Osteoblast (primary cell): ENCODE measurements at regions not wholly inside any gene's neighbourhood (a gene's known extent, or its start where the extent isn't known, plus 50 kb on each side); places are given as distances from the start of the nearest gene placed in this dataset.
A peak's percentile ranks its signal among the peaks of the same experiment; 100 is the strongest.

ENCODE experiments used
- DNase-seq: peaks from one replicate; pipeline ENCODE4 v3.0.0; 2011; ENCODE audit warnings: low spot score, mixed read lengths; ENCODE audit not compliant: insufficient read length; ENCODE audit errors: missing footprints
- H2AFZ ChIP-seq: 2 replicates; pipeline ENCODE4 v1.6.0; 2011; ENCODE audit warnings: mild to moderate bottlenecking, low read length
- H3K27ac ChIP-seq: 2 replicates; pipeline ENCODE4 v1.5.1; 2011; ENCODE audit warnings: mild to moderate bottlenecking, low read depth, low read length, moderate library complexity
- H3K27me3 ChIP-seq: 2 replicates; pipeline ENCODE4 v1.6.0; 2012; ENCODE audit warnings: mild to moderate bottlenecking, control low read depth, inconsistent platforms, low read length, moderate library complexity; ENCODE audit not compliant: insufficient read depth
- H3K36me3 ChIP-seq: 2 replicates; pipeline ENCODE4 v1.5.1; 2011; ENCODE audit warnings: mild to moderate bottlenecking, low read length, control low read depth, moderate library complexity; ENCODE audit not compliant: insufficient read depth
- H3K4me1 ChIP-seq: 2 replicates; pipeline ENCODE4 v1.5.1; 2011; ENCODE audit warnings: mild to moderate bottlenecking, low read length, control low read depth, moderate library complexity; ENCODE audit not compliant: insufficient read depth
- H3K4me2 ChIP-seq: 2 replicates; pipeline ENCODE4 v1.6.0; 2011; ENCODE audit warnings: mild to moderate bottlenecking, low read length; ENCODE audit not compliant: insufficient read depth
- H3K4me3 ChIP-seq: fragments of 200-600 bp; sonication (generic); 3 replicates; pipeline ENCODE4 v1.5.1; 2012; ENCODE audit warnings: mild to moderate bottlenecking, low read length, inconsistent platforms; ENCODE audit not compliant: insufficient read depth
- H3K79me2 ChIP-seq: 2 replicates; pipeline ENCODE4 v1.6.0; 2012; ENCODE audit warnings: mild to moderate bottlenecking, low read length, control low read depth, inconsistent platforms; ENCODE audit not compliant: insufficient read depth
- H3K9me3 ChIP-seq: 2 replicates; pipeline ENCODE4 v1.5.1; 2011; ENCODE audit warnings: low read depth, low read length, control low read depth
- H4K20me1 ChIP-seq: 2 replicates; pipeline ENCODE4 v1.6.0; 2012; ENCODE audit warnings: mild to moderate bottlenecking, low read length, control low read depth; ENCODE audit not compliant: insufficient read depth
- CTCF ChIP-seq: IDR thresholded peaks from 2 replicates; pipeline ENCODE4 v1.5.1; 2011; ENCODE audit warnings: mild to moderate bottlenecking, low read depth, low read length, moderate library complexity; ENCODE audit errors: extremely low read depth

- peak; percentile 44 for DNase-seq
- no peak overlapping the region for H3K4me3 ChIP-seq
- no peaks in the 10 kb centered on the region for H3K79me2 ChIP-seq
- H4K20me1 ChIP-seq: no peaks in the 10 kb centered on the region
- no peak for TF ChIP-seq CTCF
- no peaks in the 10 kb centered on the region for H3K9me3 ChIP-seq
- no peak overlapping the region for H3K27ac ChIP-seq
- H3K27me3 ChIP-seq: no peaks in the 10 kb centered on the region
- no peak overlapping the region for H2AFZ ChIP-seq
- H3K4me1 ChIP-seq: no peaks in the 10 kb centered on the region
- H3K4me2 ChIP-seq: no peak overlapping the region
- H3K36me3 ChIP-seq: no peaks in the 10 kb centered on the region
These were observed 144.0 kb upstream of the CHST15 start for GRCh38 chr10:124237282-124237961.

DNA sequence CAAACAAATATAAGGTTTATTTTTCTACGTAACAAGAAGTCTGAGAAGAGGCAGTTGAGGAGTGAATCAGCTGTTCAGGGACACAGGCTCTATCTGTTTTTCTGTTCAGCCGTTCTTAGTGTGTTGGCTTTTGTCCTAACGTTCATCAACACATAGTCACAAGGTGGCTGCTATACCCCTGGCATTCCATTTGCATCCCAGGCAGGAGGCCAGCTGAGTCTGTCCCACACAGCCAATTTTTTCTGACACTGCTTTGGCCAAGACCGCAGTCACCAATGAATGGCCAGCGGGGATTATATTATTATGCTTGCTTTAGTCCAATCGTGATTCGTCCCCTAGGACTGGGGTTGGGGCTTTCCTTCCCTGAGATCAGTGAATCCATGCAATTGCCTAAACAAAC, 143.4 kb upstream of the CHST15 start:
- peak; percentile 4 for DNase-seq
- no peaks in the 10 kb centered on the region for H3K4me1 ChIP-seq
- no peak overlapping the region for H3K4me3 ChIP-seq
- H4K20me1 ChIP-seq: no peaks in the 10 kb centered on the region
- no peak for TF ChIP-seq CTCF
- peaks cover 5% of the 10 kb centered on the region for H3K27me3 ChIP-seq
- no peak overlapping the region for H2AFZ ChIP-seq
- H3K36me3 ChIP-seq: no peaks in the 10 kb centered on the region
- H3K4me2 ChIP-seq: no peak overlapping the region
- no peaks in the 10 kb centered on the region for H3K79me2 ChIP-seq
- no peak overlapping the region for H3K27ac ChIP-seq
- no peaks in the 10 kb centered on the region for H3K9me3 ChIP-seq

DNA sequence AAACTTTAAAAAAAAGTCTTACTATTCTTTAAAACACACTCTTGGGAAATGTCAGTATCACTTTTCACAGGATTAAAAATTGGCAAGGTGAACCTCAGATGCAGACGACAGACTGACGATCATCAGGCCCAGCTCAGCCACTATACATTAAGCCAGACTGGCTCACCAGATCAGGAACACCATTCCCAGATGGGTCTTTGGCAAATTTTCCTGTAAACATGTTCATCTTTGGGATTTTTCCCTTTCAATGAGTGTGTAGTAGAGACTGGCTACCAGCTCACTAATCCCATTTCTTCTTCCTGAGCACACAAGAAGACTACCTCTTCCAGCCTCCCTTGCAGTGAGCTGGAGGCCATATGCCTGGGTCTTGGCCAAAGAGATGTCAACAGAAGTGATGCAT, 142.7 kb upstream of the CHST15 start:
- H3K9me3 ChIP-seq: no peaks in the 10 kb centered on the region
- H3K79me2 ChIP-seq: no peaks in the 10 kb centered on the region
- no peak for TF ChIP-seq CTCF
- no peak overlapping the region for H3K4me3 ChIP-seq
- peaks cover 6% of the 10 kb centered on the region for H3K27me3 ChIP-seq
- no peaks in the 10 kb centered on the region for H3K4me1 ChIP-seq
- no peak overlapping the region for H2AFZ ChIP-seq
- no peaks in the 10 kb centered on the region for H4K20me1 ChIP-seq
- no peak overlapping the region for H3K4me2 ChIP-seq
- DNase-seq: peak; percentile 25
- no peaks in the 10 kb centered on the region for H3K36me3 ChIP-seq
- no peak overlapping the region for H3K27ac ChIP-seq

DNA sequence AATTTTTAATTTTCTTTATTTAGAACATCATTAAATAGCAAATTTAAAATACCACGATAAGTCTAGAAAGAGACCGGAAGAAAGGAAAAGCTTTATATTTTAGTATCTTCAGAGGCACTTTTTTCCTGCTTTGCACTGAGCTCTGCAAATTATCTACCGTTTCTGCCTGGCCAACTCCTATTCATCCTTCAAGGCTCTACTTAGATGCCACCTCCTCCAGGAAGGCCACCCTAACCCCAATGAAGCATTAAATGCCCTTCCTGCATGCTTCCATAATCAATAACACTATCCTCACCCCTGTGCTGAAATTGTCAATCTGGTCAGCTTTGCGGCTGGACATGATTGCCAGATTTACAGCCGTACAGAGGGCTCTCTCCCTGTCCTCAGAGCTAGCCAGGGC, 141.8 kb upstream of the CHST15 start:
- no peak for DNase-seq
- Histone ChIP-seq H3K4me1 (no peaks in the 10 kb centered on the region), H3K9me3 (no peaks in the 10 kb centered on the region), H3K4me2 (no peak overlapping the region), H4K20me1 (no peaks in the 10 kb centered on the region), H3K79me2 (no peaks in the 10 kb centered on the region), H3K27ac (no peak overlapping the region), H3K27me3 (peaks cover 6% of the 10 kb centered on the region), H3K4me3 (no peak overlapping the region), H2AFZ (no peak overlapping the region), H3K36me3 (no peaks in the 10 kb centered on the region)
- no peak for TF ChIP-seq CTCF
